Hematopoietic multipotent progenitor cell treated with erythropoietin and hydrocortisone succinate and interleukin-3 and kit ligand, for 15 days (in vitro differentiated cells): ENCODE measurements at regions not wholly inside any gene's neighbourhood (a gene's known extent, or its start where the extent isn't known, plus 50 kb on each side); places are given as distances from the start of the nearest gene placed in this dataset.

Experiments used
- DNase-seq: peaks from one replicate; pipeline ENCODE4 v3.0.0-alpha.2; 2015; ENCODE audit warnings: low spot score

DNA sequence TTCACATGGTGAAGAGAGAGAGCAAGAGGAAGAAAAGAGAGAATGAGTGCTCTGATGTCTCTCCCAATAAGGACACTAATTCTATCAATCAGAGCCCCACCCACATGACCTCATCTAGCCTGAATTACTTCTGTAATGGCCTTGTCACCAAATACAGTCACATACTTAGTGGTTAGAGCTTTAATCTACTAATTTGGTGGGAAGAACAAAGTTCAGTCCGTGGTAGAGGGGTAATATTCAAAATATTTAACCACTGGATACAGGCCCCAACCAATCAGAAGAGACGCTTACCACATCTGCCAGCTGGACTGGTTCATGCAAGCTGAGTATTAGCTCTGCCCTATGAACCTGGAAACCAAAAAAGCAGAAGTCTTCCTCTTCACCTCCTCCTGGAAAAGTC lies 336.3 kb upstream of the NFE2L3 start:
- DNase-seq = no peak

DNA sequence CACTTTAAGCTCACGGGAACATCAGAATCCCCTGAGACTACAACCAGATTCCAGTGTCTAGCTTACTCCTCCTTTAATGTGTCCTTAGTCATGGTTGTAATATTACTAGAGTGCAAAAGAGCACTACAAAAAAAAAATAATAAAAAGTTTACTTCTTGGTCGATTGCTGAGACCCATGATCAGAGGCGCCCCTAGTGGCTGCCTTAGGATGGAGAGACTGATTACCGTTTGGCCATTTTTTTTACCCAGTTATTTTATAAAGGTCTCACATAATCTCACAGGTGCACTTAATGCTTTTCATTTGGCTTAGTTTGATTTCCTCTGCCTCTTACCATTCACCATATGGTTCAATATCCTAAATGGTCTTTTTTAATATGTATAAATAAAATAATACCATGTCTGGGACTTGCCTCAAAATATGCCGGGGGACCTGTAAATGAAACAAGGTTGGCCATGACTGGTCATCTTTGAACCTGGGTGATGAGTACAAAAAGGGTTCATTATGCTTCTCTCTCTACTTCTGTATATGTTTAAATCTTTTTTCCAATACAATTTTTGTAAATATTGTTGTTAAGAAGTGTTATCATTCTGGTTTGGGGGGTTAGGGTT lies 331.5 kb upstream of the NFE2L3 start:
- peak; percentile 6 for DNase-seq

DNA sequence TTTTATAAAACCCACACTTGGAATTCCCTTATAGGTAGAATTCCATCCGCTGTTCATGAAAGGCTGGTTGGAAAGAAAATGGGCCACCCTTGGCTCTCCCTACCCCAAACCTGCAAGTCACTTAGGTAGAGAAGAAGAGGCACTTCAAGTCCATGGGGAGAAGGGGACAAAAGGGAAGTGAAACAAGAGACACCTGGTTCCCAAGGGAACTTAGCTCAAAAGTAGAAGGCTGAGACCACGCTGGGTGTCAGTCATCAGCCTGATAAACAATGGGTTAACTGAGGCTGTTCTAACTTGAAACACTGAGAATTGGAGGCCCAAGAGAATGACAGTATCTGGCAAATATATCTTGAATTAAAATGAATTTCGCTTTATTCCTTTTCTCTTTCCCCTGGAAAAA lies 330.8 kb upstream of the NFE2L3 start:
- no peak for DNase-seq

DNA sequence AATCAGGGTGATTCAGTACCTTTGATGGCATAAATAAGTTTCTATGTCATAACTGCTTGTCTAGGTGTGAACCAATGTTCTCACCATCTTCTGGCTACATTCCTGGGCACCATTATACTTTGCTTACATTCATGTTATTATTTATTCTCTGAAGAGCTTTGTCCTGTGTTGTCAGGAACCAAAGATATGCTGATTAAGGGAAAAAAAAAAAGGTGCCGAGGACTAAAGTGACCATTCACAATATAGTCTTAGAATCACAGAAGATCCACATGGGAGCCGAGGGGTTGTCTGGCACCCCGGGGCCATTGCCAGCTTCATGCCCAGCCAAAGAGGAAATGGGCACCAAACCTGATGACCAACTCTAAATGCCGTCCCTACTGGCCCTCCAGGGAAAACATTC lies 329.2 kb upstream of the NFE2L3 start:
- DNase-seq = no peak

DNA sequence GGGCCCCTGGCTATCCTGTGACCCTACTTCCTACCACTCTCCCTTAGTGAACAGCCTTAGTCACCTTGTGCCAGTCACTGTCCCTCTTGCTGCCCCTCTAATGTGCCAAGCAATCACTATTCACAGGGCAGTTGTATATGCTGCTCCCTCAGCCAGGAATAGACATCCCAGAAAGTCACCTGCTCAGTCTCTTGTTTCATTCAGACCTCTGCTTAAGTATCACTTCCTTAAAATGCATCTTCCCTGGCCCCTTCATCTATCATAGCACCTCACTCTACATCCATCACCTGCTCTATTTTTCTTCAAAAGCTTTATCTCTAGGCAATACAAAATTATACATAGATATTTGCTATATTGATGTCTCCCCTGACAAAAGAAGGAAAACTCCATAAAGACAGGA lies 328.4 kb upstream of the NFE2L3 start:
- DNase-seq = no peak

DNA sequence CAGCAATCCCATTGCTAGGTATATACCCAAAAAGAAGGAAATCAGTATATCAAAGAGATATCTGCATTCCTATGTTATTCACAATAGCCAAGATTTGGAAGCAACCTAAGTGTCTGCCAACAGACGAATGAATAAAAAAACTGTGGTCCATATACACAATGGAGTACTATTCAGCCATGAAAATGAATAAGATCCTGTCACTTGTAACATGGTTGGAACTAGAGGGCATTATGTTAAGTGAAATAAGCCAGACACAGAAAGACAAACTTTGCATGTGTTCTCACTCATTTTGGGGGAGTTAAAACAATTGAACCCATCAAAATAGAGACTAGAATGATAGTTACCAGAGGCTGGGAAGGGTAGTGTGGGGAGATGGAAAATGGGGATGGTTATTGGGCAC lies 323.5 kb upstream of the NFE2L3 start:
- DNase-seq = no peak

DNA sequence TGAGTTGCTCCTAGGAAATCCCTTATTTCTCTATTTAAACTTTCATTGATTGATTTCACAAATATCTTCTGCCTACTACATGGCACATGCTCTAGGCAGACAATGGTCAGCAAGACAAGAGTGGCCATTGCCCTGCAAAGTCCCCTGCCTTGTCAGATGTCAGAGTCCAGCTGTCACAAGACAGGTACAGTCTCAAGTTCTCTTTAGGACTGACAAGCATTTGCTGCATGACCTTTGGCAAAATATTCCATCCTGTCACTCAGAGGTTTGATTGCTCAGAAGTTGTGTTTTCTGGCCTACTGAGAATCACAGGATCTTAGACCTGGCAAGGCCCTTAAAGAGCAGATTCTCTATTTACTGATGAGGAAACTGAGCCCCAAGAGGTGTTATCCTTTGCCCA lies 322.3 kb upstream of the NFE2L3 start:
- DNase-seq = no peak

DNA sequence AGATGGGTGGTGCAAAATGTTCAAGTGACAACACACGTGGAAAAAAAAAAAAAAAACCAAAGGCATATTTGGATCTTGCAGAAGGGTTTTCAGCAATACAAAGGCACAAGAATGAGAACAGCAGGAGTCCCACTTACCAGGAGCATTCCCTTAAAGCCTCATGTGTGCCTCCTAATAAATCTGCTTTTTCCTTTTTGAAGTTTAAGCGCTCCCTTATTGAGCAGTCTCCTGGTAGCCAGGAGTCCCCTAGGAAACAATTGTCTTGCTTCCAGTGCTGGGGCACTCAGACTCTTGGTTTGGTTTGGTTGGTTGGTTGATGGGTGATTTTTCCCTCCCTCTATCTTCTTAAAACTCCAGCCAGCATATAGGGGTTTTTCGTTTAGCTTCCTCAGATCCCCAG lies 321.8 kb upstream of the NFE2L3 start:
- DNase-seq = no peak

DNA sequence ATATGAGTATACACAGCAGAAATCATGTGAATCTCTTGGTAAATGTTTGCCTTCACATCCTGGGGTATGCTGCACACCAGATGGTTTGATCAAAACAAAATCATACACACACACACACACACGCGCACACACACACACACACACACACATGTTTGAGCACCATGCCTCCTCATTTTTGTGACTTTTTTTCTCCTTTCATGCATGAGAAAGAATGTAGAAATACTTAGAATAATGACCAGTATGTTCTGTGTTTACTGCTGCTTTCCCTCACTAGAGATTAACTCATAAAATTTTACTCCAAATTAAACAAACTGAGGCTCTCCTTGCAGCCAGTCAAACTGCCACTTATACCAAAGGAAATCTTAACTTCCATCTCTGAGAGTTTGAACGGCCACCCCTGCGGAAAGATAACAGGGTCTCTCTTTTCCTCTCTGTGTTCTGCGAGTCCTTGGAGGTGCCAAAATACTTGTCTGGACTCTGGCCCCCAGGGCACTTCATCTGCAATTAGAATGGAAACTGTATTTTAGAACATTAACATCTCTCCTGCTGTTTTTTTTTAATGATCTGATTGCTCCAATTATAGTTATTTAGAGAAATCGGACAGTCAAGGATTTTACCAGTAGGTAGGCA lies 320.8 kb upstream of the NFE2L3 start:
- DNase-seq = no peak

DNA sequence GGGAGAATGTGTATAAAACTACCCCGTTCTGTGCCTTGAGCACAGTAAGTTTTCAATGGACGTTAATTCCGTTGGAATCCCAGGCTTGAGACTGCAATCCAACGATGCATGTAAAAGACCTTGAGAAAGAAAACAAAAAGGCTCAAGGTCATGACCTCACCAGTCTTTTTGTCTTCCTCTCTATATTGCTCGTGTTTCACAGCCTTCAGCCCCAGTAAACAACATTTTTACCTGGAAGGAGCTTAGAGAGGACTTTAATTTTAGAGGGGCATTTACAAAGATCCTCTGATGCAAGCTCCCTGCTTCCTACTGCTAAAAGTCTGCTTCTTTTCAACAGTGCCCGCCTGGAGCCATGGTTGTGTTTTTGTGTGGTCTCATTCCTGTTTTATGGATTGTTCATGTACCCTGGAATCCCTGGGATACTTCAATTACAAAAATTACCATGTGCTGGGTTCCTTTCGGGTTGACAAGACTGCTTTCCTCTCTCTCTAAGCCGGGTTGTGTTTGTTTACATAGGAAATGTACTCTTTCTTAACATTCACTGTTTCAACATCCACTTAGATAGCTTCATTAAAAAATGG lies 320.1 kb upstream of the NFE2L3 start:
- no peak for DNase-seq

DNA sequence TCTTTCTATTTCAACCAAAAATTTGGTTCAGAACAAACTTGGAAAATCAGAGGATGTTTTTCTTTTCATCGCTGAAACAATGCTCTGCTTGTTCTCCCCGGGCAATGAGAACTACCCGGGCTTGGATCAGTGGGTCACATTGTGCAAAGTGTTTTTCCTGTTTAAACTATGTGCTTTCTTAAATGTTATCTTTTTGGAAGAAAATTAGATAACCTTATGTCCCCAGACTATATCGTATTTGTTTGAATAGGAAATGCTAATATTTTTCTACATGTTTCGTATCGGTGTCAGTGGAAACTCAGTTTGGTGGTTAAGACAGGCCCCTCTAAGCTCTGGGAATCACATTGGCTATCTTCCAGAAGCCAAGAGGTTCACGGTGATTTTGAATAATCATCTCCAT lies 319.5 kb upstream of the NFE2L3 start:
- no peak for DNase-seq

DNA sequence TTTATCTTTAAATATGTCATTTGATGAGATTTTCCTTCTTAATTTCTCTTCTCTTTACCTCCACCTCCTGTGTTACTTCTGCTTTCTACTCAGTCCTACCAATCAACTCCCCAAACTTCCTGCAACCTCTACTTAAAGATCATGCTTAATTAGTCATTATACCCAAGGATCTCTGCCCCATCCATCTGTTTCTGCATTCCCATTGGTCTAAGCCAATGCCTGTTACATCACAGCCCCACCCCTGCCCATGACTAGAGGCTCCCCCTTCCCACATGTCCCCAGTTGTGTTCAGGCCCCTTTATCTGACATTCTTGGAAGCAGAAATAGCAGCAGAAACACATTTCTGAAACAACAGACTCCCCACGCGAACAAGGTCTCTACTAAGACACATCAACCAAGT lies 319.1 kb upstream of the NFE2L3 start:
- no peak for DNase-seq

DNA sequence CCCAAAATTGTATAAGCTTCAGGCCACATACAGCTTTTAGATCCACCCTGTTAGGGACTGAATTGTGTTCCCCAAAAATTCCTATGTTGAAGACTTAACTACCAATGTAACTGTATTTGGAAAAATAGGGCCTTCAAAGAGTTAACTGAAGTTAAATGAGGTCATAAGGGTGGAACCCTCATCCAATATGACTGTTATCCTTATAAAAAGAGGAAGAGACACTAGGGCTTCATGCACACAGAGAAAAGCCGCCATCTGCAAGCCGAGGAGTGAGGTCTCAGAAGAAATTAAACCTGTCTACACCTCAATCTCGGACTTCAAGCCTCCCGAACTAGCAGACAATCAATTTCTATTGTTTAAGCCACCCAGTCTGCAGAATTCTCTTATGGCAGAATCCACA lies 317.9 kb upstream of the NFE2L3 start:
- DNase-seq = no peak

DNA sequence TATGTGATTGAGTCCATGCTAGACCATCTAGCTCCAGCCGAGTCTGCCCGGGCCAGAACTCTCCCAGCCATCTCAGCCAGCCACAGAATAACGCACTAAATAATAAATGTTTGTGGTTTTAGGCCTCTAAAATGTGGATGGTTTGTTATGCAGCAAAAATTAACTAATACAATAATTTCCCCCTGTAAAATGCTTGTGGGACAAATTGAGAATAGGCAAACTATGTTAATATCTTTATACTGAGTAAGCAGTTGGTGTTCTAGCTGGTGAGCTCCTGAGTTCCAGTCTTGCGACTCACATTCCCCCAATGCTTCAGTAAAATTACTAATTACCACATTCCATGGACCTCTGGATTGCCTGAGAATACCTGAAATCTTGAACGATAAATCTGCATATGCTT lies 316.8 kb upstream of the NFE2L3 start:
- DNase-seq = no peak

DNA sequence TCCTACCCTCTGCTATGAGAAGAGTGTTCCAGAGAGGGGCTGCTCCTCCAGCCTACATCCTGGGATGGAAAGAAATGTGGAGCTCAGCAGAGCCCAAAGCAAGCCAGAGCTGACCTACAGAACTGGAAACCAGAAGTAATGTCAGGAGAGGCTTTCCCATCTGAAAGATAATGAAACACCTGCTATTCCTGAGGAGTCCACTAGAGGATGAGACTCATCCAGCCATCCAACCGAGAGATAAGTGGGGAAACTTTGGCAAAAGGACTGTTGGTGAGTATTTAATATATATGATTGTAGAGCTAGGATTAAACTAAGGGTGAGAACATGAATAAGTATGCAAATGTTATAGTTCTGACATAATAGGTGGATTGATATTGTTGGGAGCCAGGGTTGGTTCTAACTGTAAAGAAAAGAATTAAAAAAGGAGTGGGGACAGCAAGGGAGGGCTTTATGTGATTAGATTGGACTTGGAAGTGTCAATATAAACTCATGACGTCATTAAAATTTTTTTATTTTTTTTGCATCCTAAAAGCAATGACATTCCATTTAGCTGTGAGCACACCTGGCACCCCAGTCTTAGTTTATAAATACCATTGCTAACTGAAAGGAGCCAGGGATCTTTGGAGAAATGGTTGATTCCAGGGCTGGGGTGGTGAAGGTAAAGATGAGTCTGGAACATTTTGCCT lies 312.8 kb upstream of the NFE2L3 start:
- no peak for DNase-seq

DNA sequence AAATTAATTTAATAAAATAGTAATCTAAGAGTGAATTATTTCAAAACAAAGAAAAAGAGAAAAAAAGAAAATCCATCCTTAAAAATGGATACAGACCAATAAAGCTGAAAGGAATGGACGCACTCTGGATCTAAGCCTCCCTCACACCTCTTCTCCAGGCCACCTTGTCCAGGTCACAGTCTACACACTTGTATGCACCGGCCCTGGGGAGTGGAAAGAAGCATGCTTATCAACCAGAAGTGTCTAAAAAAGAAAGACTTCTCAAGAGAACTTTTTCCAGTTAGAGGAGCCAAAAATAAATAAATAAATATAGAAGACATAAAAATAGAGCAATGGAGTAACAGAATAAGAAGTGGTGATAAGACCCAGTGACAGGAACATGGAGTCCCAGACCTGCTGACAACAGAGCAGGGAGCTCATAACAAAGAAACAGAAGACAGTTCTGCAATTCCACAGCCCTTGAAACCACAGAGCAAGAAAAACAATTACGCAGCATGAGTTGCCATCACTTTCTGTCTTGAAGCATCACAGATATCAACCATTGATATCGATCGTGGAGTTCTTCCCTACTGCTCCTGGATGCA lies 311.7 kb upstream of the NFE2L3 start:
- no peak for DNase-seq

DNA sequence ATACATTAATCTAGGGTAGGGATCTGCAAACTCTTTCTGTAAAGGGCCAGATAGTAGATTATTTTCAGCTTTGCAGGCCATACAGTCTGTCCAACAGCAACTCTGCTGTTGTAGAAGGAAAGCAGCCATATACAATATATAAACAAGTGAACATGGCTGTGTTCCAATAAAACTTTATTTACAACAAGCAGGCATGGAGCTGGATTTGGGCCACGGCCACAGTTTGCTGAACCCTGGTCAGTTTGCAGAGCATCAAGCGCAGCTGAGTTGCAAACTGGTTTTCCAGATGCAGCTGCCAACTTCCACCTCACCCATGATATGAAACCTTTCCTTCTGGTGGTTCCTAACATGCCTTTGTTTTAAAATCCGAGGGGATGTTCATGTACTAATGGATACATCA lies 310.4 kb upstream of the NFE2L3 start:
- DNase-seq = no peak

DNA sequence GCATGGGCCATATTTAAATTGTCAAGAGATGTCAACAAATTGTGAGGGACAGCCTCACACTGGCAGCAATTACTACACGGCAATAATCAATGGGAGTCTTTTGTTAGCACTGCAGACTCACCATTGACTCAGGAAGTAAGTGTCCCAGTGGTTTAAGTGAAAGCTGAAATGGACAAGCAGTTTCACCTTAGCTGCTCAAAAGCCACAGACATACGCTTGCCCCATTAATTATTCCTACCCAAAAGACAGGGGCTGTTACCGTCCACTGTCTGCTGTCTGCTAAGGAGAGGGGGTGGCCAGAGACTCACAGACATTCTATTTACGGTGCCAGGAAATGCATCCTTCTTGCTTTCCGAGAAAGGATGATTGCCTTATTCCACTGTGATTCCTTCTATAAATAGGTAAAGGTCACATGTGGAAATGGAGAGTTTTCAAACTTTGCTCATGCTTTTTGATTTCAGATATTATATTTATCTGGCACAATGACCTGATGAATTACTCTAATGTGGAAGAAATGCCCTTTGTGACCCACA lies 309.7 kb upstream of the NFE2L3 start:
- no peak for DNase-seq

DNA sequence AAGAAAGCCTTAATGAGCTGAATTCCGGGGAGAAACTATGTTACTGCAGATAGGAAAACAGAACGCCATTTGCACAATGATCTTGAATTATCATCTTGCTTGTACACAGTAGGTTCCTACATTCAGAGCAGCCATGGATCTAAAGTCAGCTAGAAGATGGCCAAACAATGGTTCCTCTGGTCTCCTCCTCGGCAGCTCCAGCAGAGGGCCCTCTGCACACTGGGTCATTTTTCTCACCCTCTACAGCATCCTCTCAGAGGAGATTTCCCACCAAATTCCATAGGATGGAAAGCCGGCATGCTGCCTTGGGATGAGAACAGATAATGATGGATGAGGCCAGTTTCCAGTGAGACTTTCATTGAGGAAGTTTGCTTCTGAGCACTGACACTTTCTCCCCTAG lies 308.5 kb upstream of the NFE2L3 start:
- DNase-seq = no peak

DNA sequence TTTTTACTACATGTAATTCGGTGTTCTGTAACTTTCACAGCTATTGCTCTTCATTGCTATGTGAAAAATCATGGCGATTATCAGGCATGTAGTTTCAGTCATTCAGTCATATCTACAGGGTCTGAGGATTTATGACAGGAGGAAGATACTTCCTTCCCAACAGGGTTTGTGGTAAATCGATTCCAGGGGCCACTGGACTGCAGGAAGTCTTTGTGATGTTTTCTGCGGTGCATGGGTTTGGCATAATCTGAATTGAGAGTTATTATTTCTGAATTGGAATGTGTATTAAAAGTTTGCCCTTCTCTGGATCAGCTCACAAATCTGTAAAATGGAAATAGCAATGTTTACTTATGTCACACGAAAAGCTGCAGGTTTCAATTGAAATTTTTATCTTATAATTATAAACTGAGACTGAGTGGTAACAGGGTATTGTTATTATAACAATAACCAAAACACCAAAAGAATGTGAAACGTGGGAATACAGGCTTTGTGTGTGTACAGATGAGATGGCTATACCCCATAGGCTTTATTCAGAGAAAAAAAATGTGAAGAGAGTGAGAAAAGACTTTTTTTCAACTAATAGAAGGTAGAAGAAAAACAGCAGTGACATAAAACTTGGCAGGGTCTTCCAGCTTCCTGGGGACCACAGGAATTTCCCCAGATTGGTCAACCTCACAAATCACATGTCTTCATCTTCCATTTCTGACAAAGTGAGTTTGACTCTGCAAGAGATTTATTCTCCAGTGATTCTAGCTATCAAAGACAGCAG lies 307.7 kb upstream of the NFE2L3 start:
- no peak for DNase-seq

DNA sequence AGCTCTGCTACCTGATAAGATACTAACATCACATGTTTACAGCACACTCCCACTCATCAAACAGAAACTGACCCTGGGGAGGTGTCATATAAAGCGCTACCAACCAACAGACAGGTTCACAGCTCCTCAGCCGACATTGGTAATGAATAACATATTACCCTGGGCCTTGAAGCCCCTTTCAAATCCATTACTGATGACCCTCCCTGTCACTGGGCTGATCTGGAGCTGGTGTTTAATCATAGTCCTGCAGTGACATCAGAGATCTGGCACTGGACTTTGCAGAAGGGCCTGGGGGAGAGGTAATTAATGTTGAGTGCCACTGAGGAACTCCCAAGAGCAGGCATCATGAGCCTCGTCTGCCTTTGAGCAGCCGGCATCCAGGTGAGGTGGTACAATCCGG lies 306.5 kb upstream of the NFE2L3 start:
- DNase-seq = no peak

DNA sequence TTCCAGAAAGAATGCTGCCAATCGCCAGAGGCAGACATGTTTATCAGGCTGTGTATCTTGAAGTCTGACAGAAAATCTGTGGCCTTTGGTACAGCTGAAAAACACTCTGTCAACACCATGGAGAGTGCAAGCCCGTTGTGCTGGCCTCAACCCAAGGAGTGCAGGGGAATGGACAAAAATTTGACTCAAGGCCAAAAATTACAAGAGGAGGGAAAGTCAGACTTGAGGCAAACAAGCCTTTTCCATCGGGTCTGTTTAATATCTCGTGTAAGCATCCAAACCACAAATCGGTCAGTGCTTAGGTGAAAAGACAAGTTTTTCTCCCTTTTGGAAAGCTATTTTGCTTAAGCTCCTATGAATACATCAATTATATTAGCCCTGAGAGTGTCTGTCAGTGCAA lies 305.3 kb upstream of the NFE2L3 start:
- no peak for DNase-seq
